CD14-positive monocyte (primary cell): ENCODE measurements at regions not wholly inside any gene's neighbourhood (a gene's known extent, or its start where the extent isn't known, plus 50 kb on each side); places are given as distances from the start of the nearest gene placed in this dataset.

Source experiments
- DNase-seq, 3 donors: peaks; one replicate each; pipeline ENCODE4 v3.0.0-alpha.2; 2011 to 2022
- H2AFZ ChIP-seq: 2 replicates; pipeline ENCODE4 v1.6.0; 2012; ENCODE audit warnings: mild to moderate bottlenecking, low read depth, low read length, inconsistent platforms; ENCODE audit not compliant: insufficient read depth, poor library complexity, severe bottlenecking
- H3K27ac ChIP-seq, 2 donors: 1 replicate in 1 of 2; 2 replicates in 1 of 2; pipeline ENCODE4 v1.5.1; 2012 to 2013; ENCODE audit warnings: low read length in 2 of 2, control low read depth in 1 of 2, inconsistent platforms in 1 of 2, low read depth in 1 of 2, mild to moderate bottlenecking in 1 of 2
- H3K27me3 ChIP-seq, 2 donors: one replicate each; pipeline versions ENCODE4 v1.6.0 to v1.6.1; 2011 to 2013; ENCODE audit warnings: low read length in 2 of 2; ENCODE audit not compliant: control insufficient read depth in 2 of 2, insufficient read depth in 2 of 2
- H3K36me3 ChIP-seq, 2 donors: replicated peaks in 1 of 2; 1 replicate in 1 of 2; 2 replicates in 1 of 2; pipeline versions ENCODE4 v1.5.1 to v1.6.1; 2012 to 2013; ENCODE audit warnings: low read length in 2 of 2, control low read depth in 1 of 2, inconsistent platforms in 1 of 2, mild to moderate bottlenecking in 1 of 2; ENCODE audit not compliant: insufficient read depth in 2 of 2, control insufficient read depth in 1 of 2
- H3K4me1 ChIP-seq, 2 donors: 1 replicate in 1 of 2; 2 replicates in 1 of 2; pipeline versions ENCODE4 v1.5.1 to v1.6.1; 2012 to 2013; ENCODE audit warnings: low read length in 2 of 2, control low read depth in 1 of 2, inconsistent platforms in 1 of 2, mild to moderate bottlenecking in 1 of 2, moderate library complexity in 1 of 2; ENCODE audit not compliant: insufficient read depth in 2 of 2, control insufficient read depth in 1 of 2
- H3K4me2 ChIP-seq: replicated peaks from 2 replicates; pipeline ENCODE3; 2012; ENCODE audit warnings: low read length, moderate library complexity, mild to moderate bottlenecking; ENCODE audit not compliant: poor library complexity, severe bottlenecking; ENCODE audit errors: extremely low read depth
- H3K4me3 ChIP-seq, 3 experiments: fragments of 200-600 bp in 1 of 3; sonication (generic) in 1 of 3; replicated peaks in 1 of 3; 1 replicate in 2 of 3; 2 replicates in 1 of 3; pipeline ENCODE4 v1.5.1; 2011 to 2013; ENCODE audit warnings: low read length in 3 of 3, mild to moderate bottlenecking in 3 of 3, control low read depth in 2 of 3, low read depth in 2 of 3, inconsistent platforms in 1 of 3, moderate library complexity in 1 of 3
- H3K79me2 ChIP-seq: 2 replicates; pipeline ENCODE4 v1.6.0; 2012; ENCODE audit warnings: mild to moderate bottlenecking, control low read depth, inconsistent platforms, low read length, moderate library complexity; ENCODE audit not compliant: insufficient read depth
- H3K9ac ChIP-seq: 2 replicates; pipeline ENCODE4 v1.6.0; 2017; ENCODE audit warnings: low read length, mild to moderate bottlenecking; ENCODE audit not compliant: insufficient read depth, poor library complexity, severe bottlenecking
- H3K9me3 ChIP-seq, 2 donors: replicated peaks in 1 of 2; 1 replicate in 1 of 2; 2 replicates in 1 of 2; pipeline versions ENCODE4 v1.5.1 to v1.6.1; 2012 to 2013; ENCODE audit warnings: low read length in 2 of 2, control low read depth in 1 of 2; ENCODE audit not compliant: control insufficient read depth in 1 of 2, insufficient read depth in 1 of 2
- H4K20me1 ChIP-seq: 2 replicates; pipeline ENCODE4 v1.6.0; 2012; ENCODE audit warnings: mild to moderate bottlenecking, low read length, control low read depth, moderate library complexity; ENCODE audit not compliant: insufficient read depth
- H3K27ac Mint-ChIP-seq, 7 donors: one replicate each; pipeline ENCODE4 v1.8.0; 2020; ENCODE audit warnings: mild to moderate bottlenecking in 7 of 7, mixed read lengths in 7 of 7, moderate library complexity in 6 of 7, inconsistent platforms in 2 of 7
- H3K27me3 Mint-ChIP-seq, 3 donors: one replicate each; pipeline ENCODE4 v1.8.0; 2021 to 2022; ENCODE audit warnings: low read depth in 3 of 3, mild to moderate bottlenecking in 3 of 3, mixed read lengths in 3 of 3, moderate library complexity in 3 of 3, inconsistent platforms in 1 of 3
- H3K36me3 Mint-ChIP-seq, 2 donors: one replicate each; pipeline ENCODE4 v1.8.0; 2020; ENCODE audit warnings: mixed read lengths in 2 of 2, inconsistent platforms in 1 of 2, mild to moderate bottlenecking in 1 of 2
- H3K4me1 Mint-ChIP-seq: one replicate; pipeline ENCODE4 v1.8.0; 2020; ENCODE audit warnings: mild to moderate bottlenecking, mixed read lengths
- H3K4me3 Mint-ChIP-seq, 2 donors: one replicate each; pipeline ENCODE4 v1.8.0; 2020; ENCODE audit warnings: mild to moderate bottlenecking in 2 of 2, mixed read lengths in 2 of 2, moderate library complexity in 1 of 2
- H3K9me3 Mint-ChIP-seq, 7 donors: one replicate each; pipeline ENCODE4 v1.8.0; 2020 to 2022; ENCODE audit warnings: mixed read lengths in 7 of 7, mild to moderate bottlenecking in 6 of 7, moderate library complexity in 6 of 7, inconsistent platforms in 2 of 7
- CTCF ChIP-seq: fragments of 200-600 bp; IDR thresholded peaks from one replicate; pipeline ENCODE4 v1.8.0; 2022; ENCODE audit warnings: antibody characterized with exemption, mild to moderate bottlenecking
- WGBS: methylation state at CpG from one replicate; pipeline ENCODE4 v1.1.5; 2013; ENCODE audit warnings: missing lambda C conversion rate; ENCODE audit not compliant: insufficient coverage; 5-methylcytosine and 5-hydroxymethylcytosine counted together
- intact Hi-C, 2 donors: fragments of 100-400 bp; cut with micrococcal nuclease; formaldehyde crosslinking; loops; one replicate each; pipeline versions ENCODE4 v1.15.0 to v1.15.1; 2023

GRCh38 chr13:107778094-107778493 is 437.2 kb downstream of the LIG4 start:
- no CpG with 5 or more reads among the region's 1 CpG for WGBS
- H3K36me3 ChIP-seq, result no peaks in the 10 kb centered on the region
- Mint-ChIP-seq H3K27ac (no peak overlapping the region), H3K9me3 (peaks cover 0 to 10% (median 4%) of the 10 kb centered on the region in 7 donors), H3K4me3 (no peak overlapping the region), H3K36me3 (no peaks in the 10 kb centered on the region), H3K4me1 (no peaks in the 10 kb centered on the region), H3K27me3 (no peaks in the 10 kb centered on the region)
- no peak overlapping the region for H3K4me2 ChIP-seq
- no peaks in the 10 kb centered on the region for H4K20me1 ChIP-seq
- H3K4me3 ChIP-seq, result no peak overlapping the region
- no peak overlapping the region for H3K27ac ChIP-seq
- no peak overlapping the region for H3K9ac ChIP-seq
- intact Hi-C loops, result no loop called here
- no peak overlapping the region for H2AFZ ChIP-seq
- no peak for TF ChIP-seq CTCF
- H3K27me3 ChIP-seq, result no peaks in the 10 kb centered on the region
- H3K79me2 ChIP-seq, result no peaks in the 10 kb centered on the region
- DNase-seq, result no peak
- H3K9me3 ChIP-seq, result peaks cover 0 to 4% of the 10 kb centered on the region in 2 donors
- H3K4me1 ChIP-seq, result no peaks in the 10 kb centered on the region

- Histone ChIP-seq H3K4me3 (no peak overlapping the region), H3K79me2 (no peaks in the 10 kb centered on the region), H3K4me2 (no peak overlapping the region), H3K27ac (no peak overlapping the region), H3K36me3 (no peaks in the 10 kb centered on the region), H4K20me1 (no peaks in the 10 kb centered on the region), H3K4me1 (no peaks in the 10 kb centered on the region), H3K9me3 (peaks cover 0 to 3% of the 10 kb centered on the region in 2 donors), H3K27me3 (no peaks in the 10 kb centered on the region), H3K9ac (no peak overlapping the region), H2AFZ (no peak overlapping the region)
- H3K9me3 Mint-ChIP-seq, result peaks cover 0 to 8% (median 2%) of the 10 kb centered on the region in 7 donors
- no peaks in the 10 kb centered on the region for H3K36me3 Mint-ChIP-seq
- no peak overlapping the region for H3K27ac Mint-ChIP-seq
- no peak overlapping the region for H3K4me3 Mint-ChIP-seq
- intact Hi-C loops, result no loop called here
- no peak for DNase-seq
- TF ChIP-seq CTCF, result no peak
- H3K27me3 Mint-ChIP-seq, result no peaks in the 10 kb centered on the region
- no peaks in the 10 kb centered on the region for H3K4me1 Mint-ChIP-seq
These were observed 444.8 kb downstream of the LIG4 start for GRCh38 chr13:107770541-107770940.
